HG03460 (cell line): ENCODE measurements at regions not wholly inside any gene's neighbourhood (a gene's known extent, or its start where the extent isn't known, plus 50 kb on each side); places are given as distances from the start of the nearest gene placed in this dataset.
"Not testable (repeated sequence)": the region's sequence is repeated elsewhere in the genome, so short reads cannot be mapped to it uniquely, and the experiment has no call there.

ENCODE experiments used
- ATAC-seq: cut with Tn5 transposase; IDR thresholded peaks from one replicate; pipeline ENCODE4 v1.9.1; 2021; ENCODE audit not compliant: unreplicated experiment

- no peak for ATAC-seq
These were observed 208.3 kb upstream of the SHH start for GRCh38 chr7:156020566-156020965.

- ATAC-seq, result no peak
These were observed 207.7 kb upstream of the SHH start for GRCh38 chr7:156019776-156020565.

GRCh38 chr7:156019308-156019707, 207.0 kb upstream of the SHH start:
- no peak for ATAC-seq

- no peak for ATAC-seq
These were observed 205.8 kb upstream of the SHH start for GRCh38 chr7:156017916-156018700.

- no peak for ATAC-seq
These were observed 205.2 kb upstream of the SHH start for GRCh38 chr7:156017431-156017830.

- no peak for ATAC-seq
These were observed 203.2 kb upstream of the SHH start for GRCh38 chr7:156015237-156016020.

- no peak for ATAC-seq
These were observed 202.5 kb upstream of the SHH start for GRCh38 chr7:156014808-156015207.

- peak; percentile 54 for ATAC-seq
These were observed 201.9 kb upstream of the SHH start for GRCh38 chr7:156014201-156014600.

- ATAC-seq, result no peak
These were observed 200.1 kb upstream of the SHH start for GRCh38 chr7:156012412-156012811.

- no peak for ATAC-seq
These were observed 197.3 kb upstream of the SHH start for GRCh38 chr7:156009569-156009968.

- ATAC-seq, result not testable (repeated sequence)
These were observed 194.6 kb upstream of the SHH start for GRCh38 chr7:156006876-156007275.

- ATAC-seq, result no peak
These were observed 193.8 kb upstream of the SHH start for GRCh38 chr7:156006024-156006423.

- ATAC-seq, result no peak
These were observed 193.0 kb upstream of the SHH start for GRCh38 chr7:156005202-156005691.

- ATAC-seq, result no peak
These were observed 192.3 kb upstream of the SHH start for GRCh38 chr7:156004265-156005201.

GRCh38 chr7:156003220-156004162, 191.2 kb upstream of the SHH start:
- no peak for ATAC-seq

- ATAC-seq, result no peak
These were observed 190.3 kb upstream of the SHH start for GRCh38 chr7:156002362-156003066.

- ATAC-seq, result no peak
These were observed 189.4 kb upstream of the SHH start for GRCh38 chr7:156001496-156002260.
